ENCODE measurements at regions not wholly inside any gene's neighbourhood (a gene's known extent, or its start where the extent isn't known, plus 50 kb on each side); places are given as distances from the start of the nearest gene placed in this dataset.

- H3K9me3 ChIP-seq (ENCODE audit: control insufficient read depth in 2 of 3, insufficient read depth in 1 of 3, low read length in 3 of 3): no peaks in the 10 kb centered on the region
- TF ChIP-seq CTCF (IDR thresholded peaks at IDR 0.05; ENCODE audit: borderline replicate concordance, extremely low read depth, insufficient read depth): no peak
- FAIRE-seq: no peak
Measured at GRCh38 chr4:37015391-37015790, 229.2 kb upstream of the NWD2 start.

GRCh38 chr4:37023504-37023903 is 221.0 kb upstream of the NWD2 start:
- H3K9me3 ChIP-seq (ENCODE audit: control insufficient read depth in 2 of 3, insufficient read depth in 1 of 3, low read length in 3 of 3): no peaks in the 10 kb centered on the region
- DNase-seq: no peak
- no peaks in the 10 kb centered on the region for H3K27me3 ChIP-seq (ENCODE audit: control insufficient read depth, insufficient read depth, low read length)
- H3K36me3 ChIP-seq (ENCODE audit: control insufficient read depth in 2 of 3, insufficient read depth in 3 of 3, low read length in 3 of 3): no peaks in the 10 kb centered on the region
- no peak for TF ChIP-seq CTCF (IDR thresholded peaks at IDR 0.05; ENCODE audit: borderline replicate concordance, extremely low read depth, insufficient read depth)
- H3K27ac ChIP-seq (ENCODE audit: low read depth in 2 of 2, low read length in 2 of 2): no peak overlapping the region
- H3K9ac ChIP-seq (ENCODE audit: low read length in 3 of 3): no peak overlapping the region
- FAIRE-seq: no peak
- H3K4me1 ChIP-seq (ENCODE audit: control insufficient read depth in 2 of 3, insufficient read depth in 2 of 3, low read depth in 1 of 3, low read length in 3 of 3): no peaks in the 10 kb centered on the region
- intact Hi-C loops (cut with DNase I): no loop called here
- no peak overlapping the region for H3K4me3 ChIP-seq (ENCODE audit: low read length in 3 of 3)

More at GRCh38 chr4:37015391-37015790, 229.2 kb upstream of the NWD2 start:
- DNase-seq: no peak
- no peak overlapping the region for H3K4me3 ChIP-seq (ENCODE audit: low read length in 3 of 3)
- no peaks in the 10 kb centered on the region for H3K27me3 ChIP-seq (ENCODE audit: control insufficient read depth, insufficient read depth, low read length)
- H3K36me3 ChIP-seq (ENCODE audit: control insufficient read depth in 2 of 3, insufficient read depth in 3 of 3, low read length in 3 of 3): no peaks in the 10 kb centered on the region
- H3K4me1 ChIP-seq (ENCODE audit: control insufficient read depth in 2 of 3, insufficient read depth in 2 of 3, low read depth in 1 of 3, low read length in 3 of 3): no peaks in the 10 kb centered on the region
- intact Hi-C loops (cut with DNase I): no loop called here
- no peak overlapping the region for H3K9ac ChIP-seq (ENCODE audit: low read length in 3 of 3)
- H3K27ac ChIP-seq (ENCODE audit: low read depth in 2 of 2, low read length in 2 of 2): no peak overlapping the region

- H3K4me3 ChIP-seq (ENCODE audit: low read length in 3 of 3): no peak overlapping the region
- DNase-seq: no peak
- no peak for FAIRE-seq
- no peak overlapping the region for H3K27ac ChIP-seq (ENCODE audit: low read depth in 2 of 2, low read length in 2 of 2)
- no peaks in the 10 kb centered on the region for H3K36me3 ChIP-seq (ENCODE audit: control insufficient read depth in 2 of 3, insufficient read depth in 3 of 3, low read length in 3 of 3)
- no peak overlapping the region for H3K9ac ChIP-seq (ENCODE audit: low read length in 3 of 3)
- intact Hi-C loops (cut with DNase I): no loop called here
- H3K9me3 ChIP-seq (ENCODE audit: control insufficient read depth in 2 of 3, insufficient read depth in 1 of 3, low read length in 3 of 3): no peaks in the 10 kb centered on the region
- TF ChIP-seq CTCF (IDR thresholded peaks at IDR 0.05; ENCODE audit: borderline replicate concordance, extremely low read depth, insufficient read depth): no peak
- no peaks in the 10 kb centered on the region for H3K4me1 ChIP-seq (ENCODE audit: control insufficient read depth in 2 of 3, insufficient read depth in 2 of 3, low read depth in 1 of 3, low read length in 3 of 3)
- no peaks in the 10 kb centered on the region for H3K27me3 ChIP-seq (ENCODE audit: control insufficient read depth, insufficient read depth, low read length)
Measured at GRCh38 chr4:37023996-37024395, 220.5 kb upstream of the NWD2 start.

- no peak for FAIRE-seq
Measured at GRCh38 chr4:37040816-37041215, 203.7 kb upstream of the NWD2 start.

More at GRCh38 chr4:37040816-37041215, 203.7 kb upstream of the NWD2 start:
- DNase-seq: no peak
- Histone ChIP-seq H3K27ac (ENCODE audit: low read depth in 2 of 2, low read length in 2 of 2) (no peak overlapping the region), H3K9ac (ENCODE audit: low read length in 3 of 3) (no peak overlapping the region), H3K27me3 (ENCODE audit: control insufficient read depth, insufficient read depth, low read length) (no peaks in the 10 kb centered on the region), H3K4me3 (ENCODE audit: low read length in 3 of 3) (no peak overlapping the region), H3K9me3 (ENCODE audit: control insufficient read depth in 2 of 3, insufficient read depth in 1 of 3, low read length in 3 of 3) (no peaks in the 10 kb centered on the region), H3K36me3 (ENCODE audit: control insufficient read depth in 2 of 3, insufficient read depth in 3 of 3, low read length in 3 of 3) (no peaks in the 10 kb centered on the region), H3K4me1 (ENCODE audit: control insufficient read depth in 2 of 3, insufficient read depth in 2 of 3, low read depth in 1 of 3, low read length in 3 of 3) (no peaks in the 10 kb centered on the region)
- TF ChIP-seq CTCF (IDR thresholded peaks at IDR 0.05; ENCODE audit: borderline replicate concordance, extremely low read depth, insufficient read depth): no peak
- intact Hi-C loops (cut with DNase I): no loop called here
